Hepatocyte (in vitro differentiated cells): ENCODE measurements at regions not wholly inside any gene's neighbourhood (a gene's known extent, or its start where the extent isn't known, plus 50 kb on each side); places are given as distances from the start of the nearest gene placed in this dataset.

Source experiments
- DNase-seq: peaks from one replicate; pipeline ENCODE4 v3.0.0-alpha.2; 2016; ENCODE audit warnings: low spot score
- H2AFZ ChIP-seq: fragments of 200-600 bp; sonication (generic); 2 replicates; pipeline ENCODE4 v1.6.0; 2016; ENCODE audit warnings: antibody characterized with exemption, mild to moderate bottlenecking
- H3K27ac ChIP-seq: fragments of 200-600 bp; sonication (generic); 2 replicates; pipeline ENCODE4 v1.5.1; 2016; ENCODE audit warnings: mild to moderate bottlenecking
- H3K27me3 ChIP-seq: fragments of 200-600 bp; sonication (generic); 2 replicates; pipeline ENCODE4 v1.6.1; 2016
- H3K36me3 ChIP-seq: fragments of 200-600 bp; sonication (generic); replicated peaks from 2 replicates; pipeline ENCODE4 v1.5.1; 2016; ENCODE audit warnings: low read depth; ENCODE audit not compliant: insufficient read depth
- H3K4me1 ChIP-seq: fragments of 200-600 bp; sonication (generic); 2 replicates; pipeline ENCODE4 v1.5.1; 2016; ENCODE audit warnings: mild to moderate bottlenecking, moderate library complexity; ENCODE audit not compliant: insufficient read depth
- H3K4me2 ChIP-seq: fragments of 200-600 bp; sonication (generic); 2 replicates; pipeline ENCODE4 v1.6.0; 2016
- H3K4me3 ChIP-seq: fragments of 200-600 bp; sonication (generic); 2 replicates; pipeline ENCODE4 v1.5.1; 2016; ENCODE audit warnings: mild to moderate bottlenecking
- H3K79me2 ChIP-seq: fragments of 200-600 bp; sonication (generic); 2 replicates; pipeline ENCODE4 v1.6.0; 2017; ENCODE audit warnings: mild to moderate bottlenecking
- H3K9me2 ChIP-seq: fragments of 200-600 bp; sonication (generic); replicated peaks from 2 replicates; pipeline ENCODE4 v1.6.0; 2017; ENCODE audit warnings: mild to moderate bottlenecking; ENCODE audit not compliant: insufficient read depth
- H3K9me3 ChIP-seq: fragments of 200-600 bp; sonication (generic); 2 replicates; pipeline ENCODE4 v1.5.1; 2016; ENCODE audit warnings: low read depth, mild to moderate bottlenecking
- H4K20me1 ChIP-seq: fragments of 200-600 bp; sonication (generic); 2 replicates; pipeline ENCODE4 v1.6.0; 2016; ENCODE audit warnings: mild to moderate bottlenecking; ENCODE audit not compliant: insufficient read depth, poor library complexity, severe bottlenecking
- EZH2 ChIP-seq: fragments of 200-600 bp; sonication (generic); IDR thresholded peaks from 2 replicates; pipeline ENCODE4 v1.6.1; 2016; ENCODE audit warnings: antibody characterized with exemption, mild to moderate bottlenecking, borderline replicate concordance
- EZH2phosphoT487 ChIP-seq: fragments of 200-600 bp; sonication (generic); IDR thresholded peaks from one replicate; pipeline ENCODE4 v1.6.1; 2018; ENCODE audit warnings: antibody characterized with exemption, mild to moderate bottlenecking, low read depth, moderate library complexity; ENCODE audit not compliant: unreplicated experiment, severe bottlenecking
- WGBS: methylation state at CpG from one replicate; pipeline ENCODE4 v1.1.6; 2016; ENCODE audit warnings: low lambda C conversion rate; ENCODE audit errors: missing lambda C conversion rate; 5-methylcytosine and 5-hydroxymethylcytosine counted together
- TF ChIP-seq, protein P1 (sequence below): fragments of 200-600 bp; sonication (generic); IDR thresholded peaks from 2 replicates; pipeline ENCODE4 v1.5.1; 2016; ENCODE audit warnings: antibody characterized with exemption, mild to moderate bottlenecking; ENCODE audit not compliant: poor library complexity

DNA sequence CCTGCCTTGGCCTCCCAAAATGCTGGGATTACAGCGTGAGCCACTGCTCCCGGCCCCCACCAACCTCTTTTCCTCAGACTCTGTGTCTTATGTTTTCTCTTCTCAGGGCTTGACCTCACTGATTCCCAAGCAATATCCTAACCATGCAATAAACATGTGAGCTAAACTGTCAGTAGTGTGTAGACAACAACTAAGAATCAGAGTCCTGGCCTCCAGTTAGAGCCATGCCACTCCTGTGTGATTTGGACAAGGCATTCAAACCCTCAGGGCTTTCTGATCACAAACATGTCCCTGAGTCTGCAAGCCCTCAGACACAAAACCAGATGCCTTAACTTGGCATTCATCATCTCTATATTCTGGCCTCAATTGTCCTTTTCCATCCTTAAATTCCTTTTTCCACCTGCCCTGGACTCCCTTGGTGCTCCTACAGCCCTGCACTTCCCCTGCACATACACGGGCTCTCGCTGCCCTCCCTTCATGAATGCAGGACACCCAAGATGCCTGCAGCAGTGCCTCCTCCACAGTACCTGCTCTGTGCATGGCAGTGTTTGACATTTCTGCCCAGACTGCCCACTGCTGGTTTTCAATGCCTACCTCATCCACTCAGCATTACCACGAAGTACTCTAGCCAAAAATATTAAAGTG is 142.8 kb downstream of the CYP26A1 start:
- 89% methylated on average over 5 of the region's 5 CpGs for WGBS

DNA sequence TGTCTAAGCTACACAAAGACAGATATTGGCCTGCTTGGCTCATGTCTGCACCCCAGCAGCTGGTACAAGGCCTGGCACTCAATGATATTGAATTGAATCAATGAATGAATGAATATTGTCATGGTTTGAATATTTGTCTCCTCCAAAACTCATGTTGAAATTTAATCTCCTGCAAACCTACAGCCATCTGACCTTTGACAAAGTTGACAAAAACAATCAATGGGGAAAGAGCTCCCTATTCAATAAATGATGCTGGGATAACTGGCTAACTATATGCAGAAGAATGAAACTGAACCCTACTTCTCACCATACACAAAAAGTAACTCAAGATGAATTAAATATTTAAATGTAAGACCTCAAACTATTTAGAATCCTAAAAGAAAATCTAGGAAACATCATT is 144.7 kb downstream of the CYP26A1 start:
- H3K27me3 ChIP-seq = no peaks in the 10 kb centered on the region
- no peak overlapping the region for H2AFZ ChIP-seq
- no peaks in the 10 kb centered on the region for H3K36me3 ChIP-seq
- no peaks in the 10 kb centered on the region for H4K20me1 ChIP-seq
- no peaks in the 10 kb centered on the region for H3K79me2 ChIP-seq
- no peaks in the 10 kb centered on the region for H3K9me3 ChIP-seq
- no peak overlapping the region for H3K4me2 ChIP-seq
- TF ChIP-seq, protein P1, sequence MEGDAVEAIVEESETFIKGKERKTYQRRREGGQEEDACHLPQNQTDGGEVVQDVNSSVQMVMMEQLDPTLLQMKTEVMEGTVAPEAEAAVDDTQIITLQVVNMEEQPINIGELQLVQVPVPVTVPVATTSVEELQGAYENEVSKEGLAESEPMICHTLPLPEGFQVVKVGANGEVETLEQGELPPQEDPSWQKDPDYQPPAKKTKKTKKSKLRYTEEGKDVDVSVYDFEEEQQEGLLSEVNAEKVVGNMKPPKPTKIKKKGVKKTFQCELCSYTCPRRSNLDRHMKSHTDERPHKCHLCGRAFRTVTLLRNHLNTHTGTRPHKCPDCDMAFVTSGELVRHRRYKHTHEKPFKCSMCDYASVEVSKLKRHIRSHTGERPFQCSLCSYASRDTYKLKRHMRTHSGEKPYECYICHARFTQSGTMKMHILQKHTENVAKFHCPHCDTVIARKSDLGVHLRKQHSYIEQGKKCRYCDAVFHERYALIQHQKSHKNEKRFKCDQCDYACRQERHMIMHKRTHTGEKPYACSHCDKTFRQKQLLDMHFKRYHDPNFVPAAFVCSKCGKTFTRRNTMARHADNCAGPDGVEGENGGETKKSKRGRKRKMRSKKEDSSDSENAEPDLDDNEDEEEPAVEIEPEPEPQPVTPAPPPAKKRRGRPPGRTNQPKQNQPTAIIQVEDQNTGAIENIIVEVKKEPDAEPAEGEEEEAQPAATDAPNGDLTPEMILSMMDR = no peak
- TF ChIP-seq EZH2 = no peak
- no peak for TF ChIP-seq EZH2phosphoT487
- H3K27ac ChIP-seq = no peak overlapping the region
- no peak overlapping the region for H3K4me3 ChIP-seq
- H3K9me2 ChIP-seq = no peaks in the 10 kb centered on the region
- DNase-seq = no peak
- no peaks in the 10 kb centered on the region for H3K4me1 ChIP-seq

More for the DNA sequence above, 142.8 kb downstream of the CYP26A1 start:
- TF ChIP-seq EZH2phosphoT487 (no peak), EZH2 (no peak)
- TF ChIP-seq, protein P1 = no peak
- no peak overlapping the region for H3K27ac ChIP-seq
- H3K79me2 ChIP-seq = no peaks in the 10 kb centered on the region
- no peak overlapping the region for H3K4me2 ChIP-seq
- H4K20me1 ChIP-seq = no peaks in the 10 kb centered on the region
- no peaks in the 10 kb centered on the region for H3K36me3 ChIP-seq
- no peak overlapping the region for H3K4me3 ChIP-seq
- DNase-seq = no peak
- H3K9me3 ChIP-seq = no peaks in the 10 kb centered on the region
- no peaks in the 10 kb centered on the region for H3K9me2 ChIP-seq
- no peaks in the 10 kb centered on the region for H3K27me3 ChIP-seq
- H2AFZ ChIP-seq = no peak overlapping the region
- no peaks in the 10 kb centered on the region for H3K4me1 ChIP-seq

DNA sequence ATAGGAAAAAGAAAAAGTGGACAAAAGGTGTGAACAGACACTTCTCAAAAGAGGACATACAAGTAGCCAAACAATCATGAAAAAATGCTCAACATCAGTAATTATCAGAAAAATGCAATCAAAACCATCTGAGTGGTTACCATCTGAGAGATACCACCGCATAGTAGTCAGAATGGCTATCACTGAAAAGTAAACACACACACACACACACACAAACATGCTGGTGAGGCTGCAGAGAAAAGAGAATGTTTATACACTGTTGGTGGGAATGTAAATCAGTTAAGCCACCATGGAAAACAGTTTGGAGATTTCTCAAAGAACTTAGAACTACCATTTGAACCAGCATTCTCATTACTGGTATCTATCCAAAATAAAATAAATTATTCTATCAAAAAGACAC is 145.7 kb downstream of the CYP26A1 start:
- H3K79me2 ChIP-seq = no peaks in the 10 kb centered on the region
- no peak overlapping the region for H3K4me2 ChIP-seq
- TF ChIP-seq EZH2phosphoT487 (no peak), EZH2 (no peak)
- TF ChIP-seq, protein P1 = no peak
- no peaks in the 10 kb centered on the region for H4K20me1 ChIP-seq
- H3K27me3 ChIP-seq = no peaks in the 10 kb centered on the region
- no peaks in the 10 kb centered on the region for H3K36me3 ChIP-seq
- H3K4me3 ChIP-seq = no peak overlapping the region
- H3K9me3 ChIP-seq = no peaks in the 10 kb centered on the region
- H2AFZ ChIP-seq = no peak overlapping the region
- H3K4me1 ChIP-seq = no peaks in the 10 kb centered on the region
- H3K27ac ChIP-seq = no peak overlapping the region
- 35% methylated on average over 1 of the region's 1 CpG for WGBS
- no peak for DNase-seq
- no peaks in the 10 kb centered on the region for H3K9me2 ChIP-seq
